ENCODE measurements at regions not wholly inside any gene's neighbourhood (a gene's known extent, or its start where the extent isn't known, plus 50 kb on each side); places are given as distances from the start of the nearest gene placed in this dataset.
A peak's percentile ranks its signal among the peaks of the same experiment; 100 is the strongest.

- H3K9me3 ChIP-seq (ENCODE audit: control insufficient read depth in 4 of 4, low read length in 3 of 4) = no peaks in the 10 kb centered on the region
- H3K4me3 ChIP-seq (ENCODE audit: low read depth in 1 of 3, low read length in 3 of 3) = no peak overlapping the region
- no peaks in the 10 kb centered on the region for H3K36me3 ChIP-seq (ENCODE audit: control insufficient read depth in 4 of 4, insufficient read depth in 3 of 4, low read depth in 1 of 4, low read length in 3 of 4)
- peaks cover 0 to 2% (median 0%) of the 10 kb centered on the region in 4 donors for H3K27me3 ChIP-seq (ENCODE audit: control insufficient read depth in 4 of 4, insufficient read depth in 4 of 4, low read length in 3 of 4)
- no peak for DNase-seq (ENCODE audit: low spot score)
- TF ChIP-seq RAD21 (IDR thresholded peaks at IDR 0.05) = peak; percentile 72 to 76
- TF ChIP-seq FOXA2 (IDR thresholded peaks at IDR 0.05) = no peak
- TF ChIP-seq, protein P1, sequence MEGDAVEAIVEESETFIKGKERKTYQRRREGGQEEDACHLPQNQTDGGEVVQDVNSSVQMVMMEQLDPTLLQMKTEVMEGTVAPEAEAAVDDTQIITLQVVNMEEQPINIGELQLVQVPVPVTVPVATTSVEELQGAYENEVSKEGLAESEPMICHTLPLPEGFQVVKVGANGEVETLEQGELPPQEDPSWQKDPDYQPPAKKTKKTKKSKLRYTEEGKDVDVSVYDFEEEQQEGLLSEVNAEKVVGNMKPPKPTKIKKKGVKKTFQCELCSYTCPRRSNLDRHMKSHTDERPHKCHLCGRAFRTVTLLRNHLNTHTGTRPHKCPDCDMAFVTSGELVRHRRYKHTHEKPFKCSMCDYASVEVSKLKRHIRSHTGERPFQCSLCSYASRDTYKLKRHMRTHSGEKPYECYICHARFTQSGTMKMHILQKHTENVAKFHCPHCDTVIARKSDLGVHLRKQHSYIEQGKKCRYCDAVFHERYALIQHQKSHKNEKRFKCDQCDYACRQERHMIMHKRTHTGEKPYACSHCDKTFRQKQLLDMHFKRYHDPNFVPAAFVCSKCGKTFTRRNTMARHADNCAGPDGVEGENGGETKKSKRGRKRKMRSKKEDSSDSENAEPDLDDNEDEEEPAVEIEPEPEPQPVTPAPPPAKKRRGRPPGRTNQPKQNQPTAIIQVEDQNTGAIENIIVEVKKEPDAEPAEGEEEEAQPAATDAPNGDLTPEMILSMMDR (IDR thresholded peaks at IDR 0.05; ENCODE audit: low read depth, low read length, missing input control) = peak; percentile 37
- no peak for TF ChIP-seq TAF1 (conservative IDR thresholded peaks at IDR 0.05)
- WGBS = 63% methylated on average over 7 of the region's 7 CpGs
- no peak overlapping the region for H3K9ac ChIP-seq (ENCODE audit: low read depth in 1 of 2, low read length in 2 of 2)
- no peaks in the 10 kb centered on the region for H3K4me1 ChIP-seq (ENCODE audit: control insufficient read depth in 4 of 4, insufficient read depth in 4 of 4, low read length in 3 of 4)
- H3K27ac ChIP-seq (ENCODE audit: low read depth in 1 of 2, low read length in 2 of 2) = no peak overlapping the region
Measured at GRCh38 chr2:14944562-14945346, 312.2 kb downstream of the LRATD1 start.

DNA sequence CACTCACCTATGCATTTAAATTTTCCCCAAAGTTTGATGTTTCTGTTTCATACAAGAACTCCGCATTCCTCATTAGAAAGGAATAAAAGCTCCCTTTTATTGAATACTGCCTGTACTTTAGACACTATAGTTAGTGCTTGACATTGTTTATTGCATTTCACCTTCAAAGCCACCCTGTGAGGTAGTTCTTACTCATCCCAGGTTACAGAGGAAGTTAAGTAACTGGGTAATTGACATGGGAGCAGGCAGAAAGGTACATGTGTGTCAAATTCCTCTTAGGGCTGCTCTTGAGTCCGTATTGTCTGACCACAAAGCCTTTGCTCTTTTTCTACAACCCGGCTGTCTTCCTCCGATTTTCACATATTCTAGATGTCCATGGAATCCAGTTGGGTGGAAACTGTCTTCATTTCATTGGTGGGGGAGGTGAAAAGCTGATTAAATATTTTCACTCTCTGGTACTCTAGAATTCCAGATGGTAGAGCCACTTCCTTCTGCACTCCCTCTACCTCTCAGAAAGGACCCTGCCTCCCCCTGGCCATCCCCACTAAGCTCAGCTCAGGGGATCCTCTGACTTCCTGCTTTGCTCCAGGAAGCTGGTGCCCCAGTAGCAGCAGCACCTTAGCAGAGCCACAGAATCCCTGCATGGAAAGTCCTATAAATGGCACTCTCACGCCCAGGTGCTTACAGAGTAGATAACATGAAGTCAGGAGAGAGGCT is 319.2 kb downstream of the LRATD1 start:
- Histone ChIP-seq H3K27ac (ENCODE audit: low read depth in 1 of 2, low read length in 2 of 2) (no peak overlapping the region), H3K36me3 (ENCODE audit: control insufficient read depth in 4 of 4, insufficient read depth in 3 of 4, low read depth in 1 of 4, low read length in 3 of 4) (no peaks in the 10 kb centered on the region), H3K9me3 (ENCODE audit: control insufficient read depth in 4 of 4, low read length in 3 of 4) (no peaks in the 10 kb centered on the region), H3K4me1 (ENCODE audit: control insufficient read depth in 4 of 4, insufficient read depth in 4 of 4, low read length in 3 of 4) (no peaks in the 10 kb centered on the region), H3K4me3 (ENCODE audit: low read depth in 1 of 3, low read length in 3 of 3) (no peak overlapping the region), H3K9ac (ENCODE audit: low read depth in 1 of 2, low read length in 2 of 2) (no peak overlapping the region), H3K27me3 (ENCODE audit: control insufficient read depth in 4 of 4, insufficient read depth in 4 of 4, low read length in 3 of 4) (peaks cover 0 to 3% (median 0%) of the 10 kb centered on the region in 4 donors)
- no peak for TF ChIP-seq RXRA (IDR thresholded peaks at IDR 0.05)
- TF ChIP-seq ZBTB33 (IDR thresholded peaks at IDR 0.05) = no peak
- TF ChIP-seq, protein P2, sequence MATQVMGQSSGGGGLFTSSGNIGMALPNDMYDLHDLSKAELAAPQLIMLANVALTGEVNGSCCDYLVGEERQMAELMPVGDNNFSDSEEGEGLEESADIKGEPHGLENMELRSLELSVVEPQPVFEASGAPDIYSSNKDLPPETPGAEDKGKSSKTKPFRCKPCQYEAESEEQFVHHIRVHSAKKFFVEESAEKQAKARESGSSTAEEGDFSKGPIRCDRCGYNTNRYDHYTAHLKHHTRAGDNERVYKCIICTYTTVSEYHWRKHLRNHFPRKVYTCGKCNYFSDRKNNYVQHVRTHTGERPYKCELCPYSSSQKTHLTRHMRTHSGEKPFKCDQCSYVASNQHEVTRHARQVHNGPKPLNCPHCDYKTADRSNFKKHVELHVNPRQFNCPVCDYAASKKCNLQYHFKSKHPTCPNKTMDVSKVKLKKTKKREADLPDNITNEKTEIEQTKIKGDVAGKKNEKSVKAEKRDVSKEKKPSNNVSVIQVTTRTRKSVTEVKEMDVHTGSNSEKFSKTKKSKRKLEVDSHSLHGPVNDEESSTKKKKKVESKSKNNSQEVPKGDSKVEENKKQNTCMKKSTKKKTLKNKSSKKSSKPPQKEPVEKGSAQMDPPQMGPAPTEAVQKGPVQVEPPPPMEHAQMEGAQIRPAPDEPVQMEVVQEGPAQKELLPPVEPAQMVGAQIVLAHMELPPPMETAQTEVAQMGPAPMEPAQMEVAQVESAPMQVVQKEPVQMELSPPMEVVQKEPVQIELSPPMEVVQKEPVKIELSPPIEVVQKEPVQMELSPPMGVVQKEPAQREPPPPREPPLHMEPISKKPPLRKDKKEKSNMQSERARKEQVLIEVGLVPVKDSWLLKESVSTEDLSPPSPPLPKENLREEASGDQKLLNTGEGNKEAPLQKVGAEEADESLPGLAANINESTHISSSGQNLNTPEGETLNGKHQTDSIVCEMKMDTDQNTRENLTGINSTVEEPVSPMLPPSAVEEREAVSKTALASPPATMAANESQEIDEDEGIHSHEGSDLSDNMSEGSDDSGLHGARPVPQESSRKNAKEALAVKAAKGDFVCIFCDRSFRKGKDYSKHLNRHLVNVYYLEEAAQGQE (IDR thresholded peaks at IDR 0.05) = no peak
- no peak for TF ChIP-seq SP1 (IDR thresholded peaks at IDR 0.05)
- TF ChIP-seq JUND (IDR thresholded peaks at IDR 0.05) = no peak
- no peak for TF ChIP-seq TAF1 (conservative IDR thresholded peaks at IDR 0.05)
- no peak for TF ChIP-seq FOXA1 (IDR thresholded peaks at IDR 0.05)
- no peak for TF ChIP-seq EGR1 (IDR thresholded peaks at IDR 0.05; ENCODE audit: low read depth in 2 of 2)
- no peak for TF ChIP-seq FOXA2 (IDR thresholded peaks at IDR 0.05)
- TF ChIP-seq GABPA (IDR thresholded peaks at IDR 0.05 in 1 of 2, conservative IDR thresholded peaks at IDR 0.05 in 1 of 2) = no peak
- no peak for TF ChIP-seq ATF3 (IDR thresholded peaks at IDR 0.05)
- no peak for TF ChIP-seq HNF4G (IDR thresholded peaks at IDR 0.05)
- TF ChIP-seq NR2F2 (IDR thresholded peaks at IDR 0.05) = no peak
- no peak for TF ChIP-seq RAD21 (IDR thresholded peaks at IDR 0.05)
- no peak for TF ChIP-seq HNF4A (conservative IDR thresholded peaks at IDR 0.05)
- TF ChIP-seq, protein P1 (IDR thresholded peaks at IDR 0.05; ENCODE audit: low read depth, low read length, missing input control) = no peak
- TF ChIP-seq MAX (IDR thresholded peaks at IDR 0.05) = no peak
- 73% methylated on average over 5 of the region's 5 CpGs for WGBS
- DNase-seq (ENCODE audit: low spot score) = no peak

Measured in liver (tissue), 8 donors.